Left cardiac atrium (tissue), 4 donors: ENCODE measurements at regions not wholly inside any gene's neighbourhood (a gene's known extent, or its start where the extent isn't known, plus 50 kb on each side); places are given as distances from the start of the nearest gene placed in this dataset.
A peak's percentile ranks its signal among the peaks of the same experiment; 100 is the strongest.

Experiments
- ATAC-seq, 2 donors: fragments of 200-7000 bp; cut with Tn5 transposase; one replicate each; pipeline ENCODE4 v1.9.1; 2020; ENCODE audit warnings: mild to moderate bottlenecking in 2 of 2, moderate library complexity in 2 of 2
- DNase-seq: peaks from one replicate; pipeline ENCODE4 v3.0.0-alpha.2; 2020
- intact Hi-C, 2 donors: fragments of 100-400 bp; cut with DNase I; formaldehyde crosslinking; loops; one replicate each; pipeline versions ENCODE4 v1.14.1 to v1.15.1; 2022 to 2023
- donor health status: DM: no; HTN: yes; CAD: no.
- donor health status: DM: no; HTN: yes; CAD: no; lungs with severe emphysema.
- donor health status: DM: yes; HTN: yes; CAD: no.
- donor health status: Dilated cardiomyopathy.

GRCh38 chr3:113092746-113093145 is 102.0 kb downstream of the GTPBP8 start:
- DNase-seq, result no peak
- no peak for ATAC-seq
- intact Hi-C loops, result no loop called here

GRCh38 chr3:113094337-113095221 is 103.8 kb downstream of the GTPBP8 start:
- intact Hi-C loops, result no loop called here
- DNase-seq, result no peak
- no peak for ATAC-seq

GRCh38 chr3:113096188-113096892 is 105.6 kb downstream of the GTPBP8 start:
- no peak for ATAC-seq
- intact Hi-C loops, result no loop called here
- no peak for DNase-seq

GRCh38 chr3:113097960-113098447 is 107.2 kb downstream of the GTPBP8 start:
- DNase-seq (no peak), ATAC-seq (peak in 1 of 2 donors; percentile 79)
- intact Hi-C loops, result no loop called here

GRCh38 chr3:113100063-113100462 is 109.3 kb downstream of the GTPBP8 start:
- DNase-seq (no peak), ATAC-seq (no peak)
- intact Hi-C loops, result no loop called here

- intact Hi-C loops, result no loop called here
- peak in 1 of 2 donors; percentile 18 for ATAC-seq
- DNase-seq, result no peak
Measured at GRCh38 chr3:113103588-113103987, 107.8 kb upstream of the BOC start.

GRCh38 chr3:113104357-113105092 is 106.8 kb upstream of the BOC start:
- ATAC-seq (no peak), DNase-seq (no peak)
- intact Hi-C loops, result no loop called here

GRCh38 chr3:113105093-113105449 is 106.3 kb upstream of the BOC start:
- intact Hi-C loops, result no loop called here
- ATAC-seq, result peak in 1 of 2 donors; percentile 81
- no peak for DNase-seq

GRCh38 chr3:113105966-113106660 is 105.2 kb upstream of the BOC start:
- ATAC-seq (no peak), DNase-seq (no peak)

GRCh38 chr3:113110267-113110666 is 101.1 kb upstream of the BOC start:
- intact Hi-C loops, result no loop called here
- DNase-seq, result no peak
- no peak for ATAC-seq

More at GRCh38 chr3:113105966-113106660, 105.2 kb upstream of the BOC start:
- intact Hi-C loops, result no loop called here

GRCh38 chr3:113111011-113111707 is 100.2 kb upstream of the BOC start:
- ATAC-seq (no peak), DNase-seq (no peak)
- intact Hi-C loops, result no loop called here

GRCh38 chr3:113113361-113113760 is 98.0 kb upstream of the BOC start:
- intact Hi-C loops, result no loop called here
- ATAC-seq, result no peak
- no peak for DNase-seq

- ATAC-seq, result peak; percentile 77 to 92
- intact Hi-C loops, result no loop called here
Measured at GRCh38 chr3:113117511-113118234, 93.7 kb upstream of the BOC start.

GRCh38 chr3:113118336-113118735 is 93.0 kb upstream of the BOC start:
- ATAC-seq, result peak; percentile 17 to 44
- intact Hi-C loops, result no loop called here
- DNase-seq, result no peak

More at GRCh38 chr3:113117511-113118234, 93.7 kb upstream of the BOC start:
- no peak for DNase-seq

GRCh38 chr3:113124256-113124830 is 87.0 kb upstream of the BOC start:
- ATAC-seq, result no peak
- intact Hi-C loops, result no loop called here
- DNase-seq, result no peak

- no peak for ATAC-seq
- intact Hi-C loops, result loop anchor here in 1 of 2 donors (5.0 kb wide), 1 partner anchor 161 kb away; no protein-coding TSS in a partner anchor
- DNase-seq, result no peak
Measured at GRCh38 chr3:113125951-113126350, 85.4 kb upstream of the BOC start.

- DNase-seq, result no peak
Measured at GRCh38 chr3:113128386-113129015, 82.9 kb upstream of the BOC start.

More at GRCh38 chr3:113128386-113129015, 82.9 kb upstream of the BOC start:
- ATAC-seq, result no peak
- intact Hi-C loops, result loop anchor here in 1 of 2 donors (5.0 kb wide), 1 partner anchor 159 kb away; no protein-coding TSS in a partner anchor
